Prostate gland (tissue), 2 donors: ENCODE measurements at regions not wholly inside any gene's neighbourhood (a gene's known extent, or its start where the extent isn't known, plus 50 kb on each side); places are given as distances from the start of the nearest gene placed in this dataset.

Source experiments
- POLR2A ChIP-seq: fragments of 450-650 bp; IDR thresholded peaks from one replicate; pipeline ENCODE4 v1.6.1; 2016; ENCODE audit warnings: antibody characterized with exemption, mild to moderate bottlenecking
- POLR2AphosphoS5 ChIP-seq: sonication (generic); formaldehyde crosslinking; IDR thresholded peaks from one replicate; pipeline ENCODE4 v1.6.1; 2017; ENCODE audit warnings: antibody characterized with exemption
- TF ChIP-seq, protein P1 (sequence below), 4 experiments: fragments of 200-600 bp in 2 of 4; fragments of 450-650 bp in 2 of 4; sonication (generic) in 2 of 4; IDR thresholded peaks; 1 replicate in 3 of 4; 2 replicates in 1 of 4; pipeline ENCODE4 v1.5.1; 2016 to 2019; ENCODE audit warnings: antibody characterized with exemption in 4 of 4, mild to moderate bottlenecking in 2 of 4, moderate library complexity in 2 of 4

DNA sequence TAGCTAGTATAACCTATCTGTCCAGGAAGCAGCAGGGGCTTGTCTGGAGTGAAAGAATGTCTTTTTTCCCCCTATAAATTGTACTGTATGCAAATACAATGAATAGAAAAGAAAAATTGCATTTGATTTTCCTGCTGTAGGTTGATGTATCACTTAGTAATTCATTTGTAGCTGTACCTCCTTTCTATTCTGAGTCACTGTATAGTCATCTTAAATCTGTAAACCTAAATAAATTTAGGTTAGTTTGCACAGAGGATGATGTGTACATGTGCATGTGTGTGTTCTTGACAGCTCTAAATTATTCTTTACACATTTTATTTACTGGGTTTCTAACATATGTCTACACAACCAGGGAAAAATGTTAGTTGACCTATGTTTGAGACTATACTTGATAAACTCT is 478.7 kb upstream of the CNTNAP5 start:
- TF ChIP-seq POLR2AphosphoS5 (no peak), POLR2A (no peak)
- TF ChIP-seq, protein P1, sequence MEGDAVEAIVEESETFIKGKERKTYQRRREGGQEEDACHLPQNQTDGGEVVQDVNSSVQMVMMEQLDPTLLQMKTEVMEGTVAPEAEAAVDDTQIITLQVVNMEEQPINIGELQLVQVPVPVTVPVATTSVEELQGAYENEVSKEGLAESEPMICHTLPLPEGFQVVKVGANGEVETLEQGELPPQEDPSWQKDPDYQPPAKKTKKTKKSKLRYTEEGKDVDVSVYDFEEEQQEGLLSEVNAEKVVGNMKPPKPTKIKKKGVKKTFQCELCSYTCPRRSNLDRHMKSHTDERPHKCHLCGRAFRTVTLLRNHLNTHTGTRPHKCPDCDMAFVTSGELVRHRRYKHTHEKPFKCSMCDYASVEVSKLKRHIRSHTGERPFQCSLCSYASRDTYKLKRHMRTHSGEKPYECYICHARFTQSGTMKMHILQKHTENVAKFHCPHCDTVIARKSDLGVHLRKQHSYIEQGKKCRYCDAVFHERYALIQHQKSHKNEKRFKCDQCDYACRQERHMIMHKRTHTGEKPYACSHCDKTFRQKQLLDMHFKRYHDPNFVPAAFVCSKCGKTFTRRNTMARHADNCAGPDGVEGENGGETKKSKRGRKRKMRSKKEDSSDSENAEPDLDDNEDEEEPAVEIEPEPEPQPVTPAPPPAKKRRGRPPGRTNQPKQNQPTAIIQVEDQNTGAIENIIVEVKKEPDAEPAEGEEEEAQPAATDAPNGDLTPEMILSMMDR (IDR thresholded peaks at IDR 0.05) = no peak
